NCI-H748 (cell line): ENCODE measurements at regions not wholly inside any gene's neighbourhood (a gene's known extent, or its start where the extent isn't known, plus 50 kb on each side); places are given as distances from the start of the nearest gene placed in this dataset.
"Not testable (repeated sequence)": the region's sequence is repeated elsewhere in the genome, so short reads cannot be mapped to it uniquely, and the experiment has no call there.

ENCODE experiments used
- DNase-seq: peaks from one replicate; lab custom pipeline; 2025; ENCODE audit not compliant: unreplicated experiment; lab: John Stamatoyannopoulos, UW

DNA sequence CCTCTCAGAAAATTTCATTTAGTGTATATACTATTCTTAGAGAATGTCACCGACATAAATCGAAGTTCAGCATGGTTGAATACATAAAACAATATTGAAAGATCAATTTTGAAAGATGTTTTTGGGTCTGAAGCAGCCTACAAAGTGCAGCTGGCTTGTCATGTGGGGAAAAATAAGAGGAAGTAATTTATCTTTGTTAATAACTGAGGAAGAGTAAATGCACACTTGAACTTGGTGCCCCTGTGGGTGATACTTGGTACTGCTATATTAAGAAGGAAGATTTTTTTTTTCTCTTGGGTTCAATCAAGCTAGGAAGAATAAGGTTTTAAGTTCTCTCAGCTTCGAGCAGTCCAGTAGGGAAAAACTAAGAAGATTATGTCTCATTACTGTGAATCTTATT, 661.3 kb downstream of the RPL10L start:
- DNase-seq, result no peak

DNA sequence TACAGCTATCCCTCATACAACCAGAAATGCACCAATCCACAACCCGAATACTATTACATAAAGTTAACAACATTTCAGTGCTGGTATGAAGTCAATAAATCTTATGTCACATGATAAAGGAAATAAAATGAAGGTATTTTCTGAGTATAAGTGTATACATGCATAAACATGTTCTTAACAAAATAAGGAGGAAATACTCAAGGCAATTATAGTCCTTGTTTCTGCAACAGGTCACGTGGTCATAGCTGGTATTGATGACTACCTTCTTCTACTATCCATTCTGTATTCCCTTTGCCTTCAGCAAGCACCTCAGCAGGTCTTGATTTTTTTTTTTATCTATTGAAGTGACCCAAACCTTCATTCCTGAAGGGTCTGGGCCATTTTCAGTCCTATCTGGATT, 675.6 kb downstream of the RPL10L start:
- no peak for DNase-seq

- peak; percentile 52 for DNase-seq
Observed at GRCh38 chr14:45972416-45972815, 679.2 kb downstream of the RPL10L start.

GRCh38 chr14:45970621-45971020, 681.0 kb downstream of the RPL10L start:
- DNase-seq, result peak; percentile 87

DNA sequence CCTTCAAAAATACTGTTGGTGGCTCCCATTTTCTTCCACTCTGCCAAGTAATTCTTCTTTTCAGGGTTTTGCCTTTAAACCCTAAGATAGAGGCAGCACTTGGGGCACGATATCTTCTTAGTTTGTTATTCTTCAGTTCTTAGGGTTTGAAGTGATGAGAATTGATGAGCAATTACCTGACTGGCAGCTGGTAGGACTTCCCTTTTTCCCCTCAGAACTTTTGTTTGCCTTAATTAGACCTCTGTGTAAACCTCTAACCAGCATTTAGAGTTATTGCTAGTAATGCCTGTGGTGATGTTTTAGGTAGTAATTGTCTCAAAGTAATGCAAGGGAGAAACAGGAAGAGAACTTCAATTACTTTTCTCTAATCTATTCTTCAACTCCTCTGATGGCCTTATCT, 683.5 kb downstream of the RPL10L start:
- DNase-seq, result peak; percentile 59

GRCh38 chr14:45949479-45949878, 696.5 kb upstream of the MIS18BP1 start:
- no peak for DNase-seq

DNA sequence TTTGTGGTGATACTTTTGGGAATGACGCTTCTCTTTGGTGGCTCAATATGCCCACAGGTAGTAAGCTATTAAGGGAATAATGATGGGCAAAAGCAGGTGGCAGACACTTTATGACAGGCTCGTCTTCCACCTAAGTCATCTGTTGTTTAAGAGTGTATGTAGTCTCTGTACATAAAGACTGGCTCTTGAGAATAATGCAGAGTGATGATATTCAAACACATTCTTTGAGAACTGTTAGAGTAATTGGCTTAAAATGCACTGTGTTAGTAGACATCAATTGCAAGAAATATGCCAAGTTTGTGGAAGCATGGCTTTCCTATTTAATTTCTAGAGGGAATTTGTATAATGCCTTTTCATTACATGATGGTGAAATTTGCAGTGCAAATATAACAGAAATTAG, 694.8 kb upstream of the MIS18BP1 start:
- DNase-seq, result peak; percentile 58

DNA sequence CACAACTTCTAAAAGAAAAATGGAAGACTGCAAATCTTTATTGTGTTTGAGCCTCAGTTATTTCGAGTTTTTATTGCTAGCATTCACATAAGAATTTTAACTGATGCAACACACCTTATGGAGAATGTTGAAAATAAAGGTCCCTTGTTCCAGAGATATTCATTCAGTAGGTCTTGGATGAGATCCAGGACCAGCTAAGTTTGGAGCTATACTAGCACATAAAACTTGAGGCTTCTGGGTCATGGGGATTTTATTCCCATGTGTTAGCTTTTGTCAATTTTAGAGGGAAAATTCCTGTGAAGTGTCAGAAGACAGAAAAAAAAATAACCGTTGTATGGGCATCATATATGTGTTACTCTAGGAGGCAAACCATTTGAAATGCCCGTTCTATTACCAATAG, 693.2 kb upstream of the MIS18BP1 start:
- no peak for DNase-seq

- no peak for DNase-seq
Observed at GRCh38 chr14:45940318-45940717, 687.3 kb upstream of the MIS18BP1 start.

DNA sequence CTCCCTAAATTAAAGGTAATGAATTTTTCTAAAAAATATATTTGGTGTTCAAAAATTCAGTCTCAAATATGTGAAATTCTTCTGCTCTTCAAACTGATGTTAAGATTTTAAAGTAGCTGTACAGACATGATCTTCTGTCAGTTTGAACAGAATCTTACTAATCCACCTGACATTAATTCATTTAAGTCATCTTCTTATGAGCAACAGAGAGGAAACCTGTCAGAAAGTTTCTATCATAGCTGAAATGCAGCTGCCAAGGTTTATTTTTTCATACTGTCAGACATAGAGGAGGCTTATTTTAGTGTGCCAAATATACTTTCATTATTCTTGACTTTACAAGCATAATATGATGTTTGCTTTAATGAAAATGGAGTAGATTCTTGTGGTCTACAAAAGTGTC, 686.6 kb upstream of the MIS18BP1 start:
- no peak for DNase-seq

DNA sequence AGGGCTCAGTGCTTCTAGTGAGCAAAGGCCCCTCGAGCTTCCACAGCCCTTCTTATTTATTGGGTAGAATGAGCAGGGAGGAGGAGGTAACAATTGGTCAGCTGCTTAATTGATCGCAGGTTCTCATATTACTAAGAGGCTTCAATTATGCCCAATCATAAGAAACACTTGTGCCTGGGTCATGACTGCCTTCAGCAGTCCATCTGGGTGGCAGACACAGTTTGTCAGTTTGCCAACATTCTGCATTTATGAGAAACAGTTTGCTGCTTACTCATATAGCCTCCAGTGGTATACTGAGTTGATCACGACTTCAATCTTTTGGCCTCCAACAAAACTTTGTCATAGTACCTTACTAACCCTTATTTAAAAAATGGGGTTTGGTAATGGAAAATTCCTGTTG, 667.0 kb upstream of the MIS18BP1 start:
- DNase-seq, result peak; percentile 91

DNA sequence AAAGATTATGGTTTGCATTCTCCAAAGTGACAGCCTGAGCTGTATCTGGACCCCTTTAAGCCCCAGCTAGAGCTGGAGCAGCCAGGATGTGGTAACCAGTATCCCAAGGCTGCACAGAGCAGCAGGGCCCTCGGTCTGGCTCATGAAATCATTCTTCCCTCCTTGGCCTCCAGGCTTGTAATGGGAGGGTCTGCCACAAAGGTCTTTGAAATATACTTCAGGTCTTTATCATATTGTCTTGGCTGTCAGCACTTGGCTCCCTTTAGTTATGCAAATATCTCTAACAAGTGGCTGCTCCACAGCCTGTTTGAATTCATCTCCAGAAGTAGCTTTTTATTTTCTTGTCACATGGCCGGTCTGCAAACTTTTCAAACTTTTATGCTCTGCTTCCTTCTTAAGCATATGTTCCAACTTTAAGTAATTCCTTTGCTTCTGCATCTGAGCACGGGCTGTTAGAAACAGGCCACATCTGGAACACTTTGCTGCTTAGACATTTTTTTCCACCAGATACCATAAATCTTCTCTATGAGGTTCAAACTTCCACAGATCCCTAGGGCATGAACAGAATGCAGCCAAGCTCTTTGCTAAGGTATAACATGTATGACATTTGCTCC, 663.4 kb upstream of the MIS18BP1 start:
- no peak for DNase-seq

- DNase-seq, result no peak
Observed at GRCh38 chr14:45907782-45908181, 654.8 kb upstream of the MIS18BP1 start.

GRCh38 chr14:45906257-45906656, 653.3 kb upstream of the MIS18BP1 start:
- no peak for DNase-seq

GRCh38 chr14:45905672-45906071, 652.7 kb upstream of the MIS18BP1 start:
- DNase-seq, result no peak

DNA sequence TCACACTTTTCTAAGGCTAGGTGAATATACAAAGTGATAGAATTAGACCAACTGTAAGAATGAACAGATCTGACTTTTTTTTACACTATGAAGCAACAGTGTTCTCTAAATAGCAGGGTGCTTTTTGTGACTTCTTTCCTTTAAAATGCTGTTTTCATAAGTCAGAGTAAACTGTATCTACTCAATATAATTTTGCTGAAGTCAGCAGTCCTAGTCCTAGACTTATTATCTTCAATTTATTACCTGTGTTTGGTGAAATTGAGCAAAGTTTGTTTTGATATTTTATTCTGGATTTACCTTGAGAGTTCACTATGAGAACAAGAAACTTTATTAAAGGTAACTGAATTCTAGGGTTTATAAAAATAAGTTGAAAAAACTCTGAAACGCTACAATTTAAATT, 651.3 kb upstream of the MIS18BP1 start:
- DNase-seq, result no peak

- no peak for DNase-seq
Observed at GRCh38 chr14:45902241-45902640, 649.2 kb upstream of the MIS18BP1 start.

DNA sequence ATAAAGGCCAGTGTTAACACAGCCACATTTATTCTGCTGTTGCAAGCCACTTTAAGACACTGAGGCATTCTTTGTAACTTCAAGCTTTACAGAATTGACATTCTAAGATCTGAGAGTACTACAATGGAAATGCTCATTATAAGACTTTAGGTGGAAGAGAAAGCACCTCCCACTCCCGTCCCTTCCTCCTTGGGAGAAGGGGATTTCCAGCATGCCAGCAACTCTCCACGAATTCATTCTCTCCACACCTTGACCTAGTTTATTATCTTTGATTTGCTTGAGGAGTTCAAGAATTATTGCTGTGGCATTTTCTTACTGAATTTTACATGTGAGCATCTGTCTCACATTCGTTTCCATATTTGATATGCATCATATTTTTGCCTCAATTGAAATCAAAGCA, 644.4 kb upstream of the MIS18BP1 start:
- no peak for DNase-seq

DNA sequence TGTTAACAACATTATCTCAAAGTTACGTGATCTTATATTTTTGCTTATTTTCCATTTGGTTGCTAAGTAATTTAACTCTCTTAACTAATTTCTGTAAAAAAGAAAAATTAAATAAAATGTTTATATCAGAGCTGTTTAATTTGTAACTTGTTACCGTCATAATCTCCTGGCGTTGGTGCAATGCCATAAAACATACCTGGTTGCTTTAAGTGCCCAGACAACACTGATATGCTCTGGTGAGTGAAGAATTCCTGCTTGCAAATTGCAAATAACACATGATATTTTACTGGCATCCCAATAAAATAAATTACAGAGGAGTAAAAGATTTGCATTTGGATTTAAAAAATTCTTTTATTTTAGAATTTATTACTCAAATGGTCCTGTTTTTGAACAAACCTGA, 640.1 kb upstream of the MIS18BP1 start:
- DNase-seq, result peak; percentile 12

DNA sequence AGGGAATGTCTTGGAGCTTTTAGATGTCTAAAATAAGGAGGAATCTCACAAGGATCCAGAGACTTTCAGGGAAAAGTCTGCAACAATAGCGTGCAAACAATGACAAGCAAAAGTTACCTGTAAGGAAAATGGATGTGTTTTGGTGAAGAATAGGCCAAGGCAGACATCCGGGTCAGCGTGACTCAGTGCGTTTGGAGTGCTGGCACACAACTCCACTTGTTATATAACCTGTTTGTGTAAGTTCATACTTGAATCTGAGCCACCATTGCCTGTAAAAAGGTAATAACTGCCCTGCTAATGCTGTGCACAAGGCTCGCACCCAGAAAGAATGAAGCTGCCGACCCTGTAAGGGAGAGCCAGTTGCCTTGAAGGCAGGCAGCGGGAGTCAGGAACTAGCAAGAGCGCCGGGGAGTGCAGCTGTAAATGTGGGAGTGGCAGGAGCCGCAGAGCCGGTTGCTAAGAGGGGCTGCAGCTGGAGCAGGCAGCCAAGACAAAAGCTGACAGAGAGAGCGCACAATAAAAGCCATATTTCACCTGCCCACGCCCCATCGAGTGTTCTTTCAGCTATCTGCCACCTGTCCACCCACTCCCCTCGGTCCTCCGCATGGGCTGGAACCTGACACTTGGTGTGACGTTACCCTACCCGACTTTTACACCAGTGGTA, 638.5 kb upstream of the MIS18BP1 start:
- DNase-seq, result peak; percentile 99

GRCh38 chr14:45888766-45889285, 635.8 kb upstream of the MIS18BP1 start:
- DNase-seq, result not testable (repeated sequence)

DNA sequence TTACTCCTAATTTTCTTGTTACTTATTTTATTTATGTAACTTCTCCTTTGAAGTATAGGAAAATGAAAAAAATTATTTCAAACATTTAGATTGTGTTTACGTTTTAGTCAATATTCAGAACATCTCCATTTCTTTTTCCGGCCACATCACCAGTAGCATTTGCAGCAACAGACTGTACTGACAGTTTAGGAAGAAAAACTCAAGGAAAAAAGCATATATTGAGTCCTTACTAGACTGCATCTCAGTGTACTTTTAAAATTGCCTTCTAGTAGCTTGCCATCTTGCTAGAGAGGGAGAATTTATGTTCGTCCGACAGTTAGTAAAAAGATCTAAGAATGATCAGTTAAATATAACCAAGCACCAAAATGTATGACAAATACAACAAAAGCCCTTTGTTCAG, 625.0 kb upstream of the MIS18BP1 start:
- DNase-seq, result no peak

- no peak for DNase-seq
Observed at GRCh38 chr14:45868863-45869262, 615.9 kb upstream of the MIS18BP1 start.
